Gastrocnemius medialis (tissue), 4 donors: ENCODE measurements at regions not wholly inside any gene's neighbourhood (a gene's known extent, or its start where the extent isn't known, plus 50 kb on each side); places are given as distances from the start of the nearest gene placed in this dataset.
"Not testable (repeated sequence)": the region's sequence is repeated elsewhere in the genome, so short reads cannot be mapped to it uniquely, and the experiment has no call there.

Source experiments
- CTCF ChIP-seq, 5 experiments: fragments of 450-650 bp in 3 of 5; fragments of 200-600 bp in 2 of 5; sonication (generic) in 2 of 5; IDR thresholded peaks in 4 of 5; conservative IDR thresholded peaks in 1 of 5; 1 replicate in 4 of 5; 2 replicates in 1 of 5; pipeline ENCODE4 v1.5.1; 2016 to 2019; ENCODE audit warnings: antibody characterized with exemption in 5 of 5, mild to moderate bottlenecking in 3 of 5, moderate library complexity in 3 of 5
- POLR2A ChIP-seq, 2 donors: fragments of 450-650 bp; IDR thresholded peaks; one replicate each; pipeline ENCODE4 v1.6.1; 2017; ENCODE audit warnings: antibody characterized with exemption in 2 of 2, mild to moderate bottlenecking in 2 of 2, moderate library complexity in 2 of 2

DNA sequence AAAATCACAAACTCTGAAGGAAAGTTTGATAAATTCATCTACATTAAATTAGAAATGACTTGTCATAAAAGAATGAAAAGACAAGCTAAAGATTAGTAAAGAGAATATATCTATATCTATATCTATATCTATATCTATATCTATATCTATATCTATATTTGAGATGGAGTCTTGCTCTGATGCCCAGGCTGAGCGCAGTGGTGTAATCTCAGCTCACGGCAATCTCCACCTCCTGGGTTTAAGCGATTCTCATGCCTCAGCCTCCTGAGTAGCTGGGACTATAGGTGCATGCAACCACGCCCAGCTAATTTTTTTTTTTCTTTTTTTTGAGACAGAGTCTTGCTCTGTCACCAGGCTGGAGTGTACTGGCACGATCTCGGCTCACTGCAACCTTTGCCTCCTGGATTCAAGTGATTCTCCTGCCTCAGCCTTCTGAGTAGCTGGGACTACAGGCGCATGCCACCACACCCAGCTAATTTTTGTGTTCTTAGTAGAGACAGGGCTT lies 202.6 kb downstream of the CTTN start:
- TF ChIP-seq CTCF (IDR thresholded peaks at IDR 0.05 in 4 of 5, conservative IDR thresholded peaks at IDR 0.05 in 1 of 5); POLR2A (IDR thresholded peaks at IDR 0.05): not testable (repeated sequence)
